MV-4-11 (cell line): ENCODE measurements at regions not wholly inside any gene's neighbourhood (a gene's known extent, or its start where the extent isn't known, plus 50 kb on each side); places are given as distances from the start of the nearest gene placed in this dataset.

Source experiments
- DNase-seq: peaks from one replicate; lab custom pipeline; 2025; lab: John Stamatoyannopoulos, UW

DNA sequence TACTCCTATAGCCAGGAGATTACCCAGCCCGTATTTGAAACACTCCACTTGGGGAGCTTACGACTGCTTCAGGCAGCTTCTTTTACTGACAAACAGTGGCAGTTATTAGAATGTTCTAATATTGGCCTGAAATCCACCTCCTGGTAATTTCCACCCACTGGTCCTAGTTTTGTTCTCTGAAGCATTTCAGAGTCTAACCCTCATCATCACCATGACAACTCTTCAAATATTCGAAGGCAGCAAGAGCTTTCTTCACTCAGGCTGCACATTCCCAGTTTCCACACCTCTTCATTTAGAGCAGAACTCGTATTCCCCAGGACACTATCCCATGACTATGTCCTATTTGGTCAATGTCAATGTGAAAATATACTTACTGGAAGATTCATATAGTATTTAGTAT, 325.6 kb downstream of the UBE3D start:
- no peak for DNase-seq

DNA sequence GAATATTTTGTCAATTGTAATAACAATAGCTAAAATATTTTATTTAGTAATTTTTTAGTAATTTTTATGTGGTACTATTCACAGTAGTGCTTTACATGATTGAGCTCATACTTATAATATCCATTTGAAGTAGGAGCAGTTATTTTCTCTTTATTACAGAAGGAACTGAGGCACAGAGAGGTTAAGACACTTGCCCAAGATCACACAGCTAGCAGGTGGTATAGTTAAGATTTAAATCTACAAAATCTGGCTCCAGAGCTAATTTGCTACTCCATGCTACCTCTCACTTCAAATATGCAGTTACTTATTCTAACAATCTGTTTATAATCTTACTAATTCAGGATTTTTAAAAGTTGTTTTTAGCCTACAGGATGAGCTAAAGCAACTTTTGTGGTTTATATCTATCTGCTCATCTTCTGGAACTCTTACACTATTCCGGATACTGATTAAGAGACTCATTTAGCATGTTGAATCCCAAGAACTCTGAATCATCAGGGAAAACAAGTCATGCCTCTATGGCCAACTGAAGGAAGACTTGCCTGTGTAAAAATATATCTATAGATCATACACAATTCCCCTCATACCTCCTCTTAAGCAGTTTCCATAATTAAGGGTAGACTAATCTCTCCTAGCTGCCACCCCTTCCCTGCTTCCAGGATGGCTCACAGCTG, 324.2 kb downstream of the UBE3D start:
- no peak for DNase-seq

DNA sequence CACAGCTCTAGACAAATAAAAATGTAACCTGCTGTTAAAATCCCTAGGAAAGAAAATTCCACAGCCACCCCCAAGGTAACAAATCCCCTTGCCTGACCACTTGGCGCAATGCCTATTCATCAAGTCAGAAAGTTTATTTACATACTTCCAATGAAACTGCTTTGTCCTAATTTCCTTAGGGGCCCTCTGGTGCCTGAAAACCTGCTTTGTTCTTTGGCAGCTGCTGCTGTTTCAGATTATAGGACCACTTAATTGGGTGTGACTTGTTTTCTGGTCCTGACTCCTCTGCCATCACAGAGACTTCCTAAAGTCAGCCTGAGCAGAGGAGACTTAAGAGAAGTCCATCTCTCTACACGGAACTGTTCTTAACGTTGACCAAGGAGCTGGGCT, 323.6 kb downstream of the UBE3D start:
- no peak for DNase-seq

DNA sequence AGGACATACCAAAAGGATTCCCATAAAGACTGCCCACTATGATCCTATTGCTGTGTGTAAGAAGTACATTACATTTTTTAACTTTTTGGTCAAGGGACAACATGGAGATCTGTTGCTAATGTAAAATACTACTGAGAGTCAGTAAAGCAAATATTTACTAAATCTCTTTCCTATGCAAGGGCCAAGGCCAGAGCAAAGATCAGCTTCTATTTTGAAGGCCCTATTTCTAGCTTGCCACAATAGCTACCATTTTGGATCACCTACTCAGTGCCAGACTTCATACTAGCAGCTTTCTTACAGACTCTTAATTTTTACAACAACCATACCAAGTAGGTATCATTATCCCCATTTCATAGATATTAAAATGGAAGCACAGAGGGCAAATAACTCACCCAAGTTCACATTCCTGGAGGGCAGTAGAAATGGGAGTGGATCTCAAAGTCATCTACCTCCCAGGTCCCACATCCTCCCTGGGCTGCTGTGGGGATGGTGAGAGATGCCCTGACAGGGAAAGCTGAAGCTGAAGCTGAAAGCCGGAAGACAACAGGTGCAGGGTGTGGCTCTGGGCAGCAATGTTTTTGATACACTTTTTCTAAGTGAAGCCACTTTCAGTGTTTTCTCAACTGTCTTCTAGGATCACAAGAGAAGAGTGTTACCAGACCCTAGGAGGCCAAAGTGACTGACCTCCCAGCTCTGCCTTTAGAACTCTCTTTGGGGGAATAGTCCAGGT, 321.2 kb downstream of the UBE3D start:
- no peak for DNase-seq

DNA sequence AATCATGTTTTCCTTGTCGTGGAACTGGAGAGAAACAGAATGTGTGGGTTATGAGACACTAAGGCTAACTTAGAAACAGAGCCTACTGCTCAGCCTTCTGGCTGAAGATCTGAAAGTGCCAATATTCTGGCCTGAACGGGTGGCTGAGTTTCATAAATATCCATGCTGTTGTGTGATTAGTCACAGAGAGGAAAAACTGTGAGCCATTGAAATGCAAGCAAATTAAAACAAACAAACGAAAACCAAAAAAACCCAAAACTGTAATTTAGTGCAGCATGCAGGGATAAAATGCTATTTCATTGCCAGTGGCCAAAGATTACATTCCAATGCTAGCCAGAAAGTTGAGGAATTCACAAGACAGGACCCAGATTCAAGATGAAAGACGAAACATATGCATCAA, 315.1 kb downstream of the UBE3D start:
- no peak for DNase-seq

- DNase-seq, result no peak
These were observed 313.9 kb downstream of the UBE3D start for GRCh38 chr6:82751718-82752117.

GRCh38 chr6:82761674-82762345, 303.8 kb downstream of the UBE3D start:
- DNase-seq, result no peak

GRCh38 chr6:82766476-82766875, 299.2 kb downstream of the UBE3D start:
- no peak for DNase-seq

- no peak for DNase-seq
These were observed 298.6 kb downstream of the UBE3D start for GRCh38 chr6:82767037-82767436.

DNA sequence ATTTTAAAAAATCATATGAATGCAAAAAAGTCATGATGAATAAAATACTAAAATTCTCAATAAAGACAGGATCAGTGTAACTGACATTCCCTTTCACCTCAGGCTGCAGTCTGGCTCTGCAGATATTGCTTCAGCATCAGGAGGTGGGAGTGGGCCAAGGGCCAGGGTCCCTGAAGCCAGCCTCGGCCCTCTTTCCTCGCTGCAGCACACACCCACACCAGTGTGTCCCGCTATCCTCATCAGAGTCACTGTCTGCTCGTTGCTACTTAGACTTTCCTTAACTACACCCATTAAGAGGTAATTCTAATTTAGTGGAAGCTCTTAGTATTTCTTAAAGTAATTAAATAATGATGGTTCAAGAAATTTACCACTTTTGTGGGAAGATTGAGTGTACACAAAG, 298.2 kb downstream of the UBE3D start:
- DNase-seq, result no peak

GRCh38 chr6:82772851-82773717, 292.6 kb downstream of the UBE3D start:
- DNase-seq, result no peak

DNA sequence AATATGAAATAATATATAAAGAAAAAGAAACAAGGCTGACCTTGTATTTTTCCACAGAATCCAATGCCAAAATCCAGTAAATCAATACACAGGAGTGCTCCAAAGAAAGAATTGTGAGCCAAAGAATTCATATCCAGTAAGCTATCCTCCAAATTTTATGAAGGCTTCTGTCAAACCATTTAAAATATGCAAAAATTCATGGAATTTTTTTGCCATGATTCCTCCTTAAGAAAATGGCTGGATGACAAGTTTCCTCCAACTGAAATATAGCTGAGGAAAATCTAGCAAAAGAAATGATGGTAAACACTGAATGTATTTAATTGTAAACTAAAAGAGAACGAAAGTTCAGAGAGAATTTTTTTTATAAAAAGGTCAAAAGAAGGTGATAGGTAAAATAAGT, 290.3 kb downstream of the UBE3D start:
- no peak for DNase-seq

DNA sequence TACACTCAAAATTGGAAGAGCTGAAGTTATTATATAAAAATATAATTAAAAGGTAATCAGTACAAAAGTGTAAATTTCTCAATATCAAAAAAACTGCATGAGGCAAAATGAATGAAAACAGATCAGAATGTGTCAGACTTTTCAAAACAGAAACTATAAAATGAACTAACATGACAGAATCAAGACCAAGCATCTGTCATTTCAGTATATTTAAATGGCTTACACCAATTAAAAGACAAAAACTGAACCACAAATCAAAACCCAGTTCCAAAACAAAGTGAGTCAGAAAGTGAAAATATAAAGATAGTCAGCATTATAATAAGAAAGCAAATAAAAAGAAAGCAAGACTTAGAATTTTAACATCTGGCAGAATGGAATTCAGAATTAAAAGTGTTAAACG, 289.7 kb downstream of the UBE3D start:
- DNase-seq, result no peak

DNA sequence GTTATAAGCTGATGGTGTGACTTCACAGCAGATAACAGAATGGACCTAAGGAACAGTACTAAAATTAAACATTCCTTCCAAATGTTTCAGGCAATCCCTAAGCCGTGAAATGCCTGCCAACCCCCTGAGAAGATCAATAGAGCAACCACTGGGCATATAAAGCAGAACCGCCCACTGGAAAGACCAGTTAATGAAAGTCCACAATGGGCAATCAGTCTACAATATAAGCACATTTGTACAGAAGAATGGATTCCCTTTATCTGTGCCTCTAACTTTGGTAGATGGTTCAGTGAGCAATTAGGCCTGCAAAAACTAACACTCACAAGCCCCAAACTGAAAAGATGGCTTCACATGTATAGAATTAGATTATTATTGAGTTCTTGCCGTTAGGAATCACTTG, 286.6 kb downstream of the UBE3D start:
- no peak for DNase-seq

GRCh38 chr6:82780334-82780733, 285.3 kb downstream of the UBE3D start:
- no peak for DNase-seq

DNA sequence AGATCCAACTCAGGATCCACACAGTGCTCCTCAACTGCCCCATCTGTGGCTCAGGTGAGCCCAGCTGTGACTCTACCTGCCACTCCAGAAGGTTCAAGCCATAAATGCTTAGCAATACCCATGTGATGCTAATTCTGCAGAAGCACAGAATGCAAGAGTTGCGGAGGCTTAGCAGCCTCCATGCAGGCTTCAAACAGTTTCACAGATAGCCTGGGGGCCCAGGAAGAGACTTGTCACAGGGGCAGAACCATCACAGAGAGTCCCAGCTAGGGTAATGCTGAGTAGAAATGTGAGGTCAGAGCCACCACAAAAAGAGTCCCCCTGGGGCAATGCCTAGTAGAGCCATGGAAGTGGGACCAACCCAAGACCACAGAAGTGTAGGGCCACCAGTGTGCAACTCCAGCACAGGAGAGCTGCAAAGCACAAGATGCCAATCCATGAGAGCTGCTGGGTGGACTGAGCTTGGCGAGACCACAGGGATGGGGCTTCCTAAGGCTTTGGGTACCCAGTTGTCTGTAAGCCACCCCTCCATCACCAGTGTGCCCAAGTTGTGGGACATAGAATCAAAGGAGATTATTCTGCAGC, 283.9 kb downstream of the UBE3D start:
- no peak for DNase-seq

- no peak for DNase-seq
These were observed 281.9 kb downstream of the UBE3D start for GRCh38 chr6:82783587-82784236.

DNA sequence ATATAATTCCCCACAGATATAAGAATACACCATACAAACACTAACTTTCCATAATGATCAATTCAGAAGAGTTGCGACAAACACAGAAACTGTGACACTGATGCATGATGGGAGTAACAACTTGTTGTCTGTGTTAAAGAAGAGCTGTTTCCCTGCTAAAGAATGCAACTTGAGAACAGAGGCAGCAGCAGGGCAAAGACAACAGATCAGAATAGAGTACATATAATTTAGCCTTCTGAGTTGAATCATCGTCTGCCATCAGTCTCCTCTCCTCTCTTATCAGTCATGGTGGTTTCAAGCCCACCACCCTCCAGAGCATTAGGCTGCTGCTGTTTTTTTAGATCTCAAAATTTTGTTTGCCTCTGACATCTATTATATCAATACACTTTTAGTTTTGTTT, 280.4 kb downstream of the UBE3D start:
- no peak for DNase-seq

- no peak for DNase-seq
These were observed 279.4 kb downstream of the UBE3D start for GRCh38 chr6:82786248-82786647.

GRCh38 chr6:82795940-82796339, 269.7 kb downstream of the UBE3D start:
- DNase-seq, result no peak

DNA sequence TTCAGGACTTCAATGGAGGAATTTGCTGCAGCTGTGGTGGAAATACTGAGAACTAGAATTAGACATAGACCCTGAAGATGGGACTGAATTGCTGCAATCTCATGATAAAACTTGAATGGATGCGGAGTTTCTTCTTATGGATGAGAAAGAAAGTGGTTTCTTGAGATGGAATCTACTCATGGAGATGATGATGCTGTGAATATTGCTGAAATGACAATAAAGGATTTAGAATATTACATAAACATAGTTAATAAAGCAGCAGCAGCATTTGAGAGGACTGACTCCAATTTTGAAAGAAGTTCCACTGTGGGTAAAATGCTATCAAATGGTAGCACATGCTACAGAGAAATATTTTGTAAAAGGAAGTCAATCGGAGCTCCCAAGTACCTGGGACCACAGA, 264.6 kb downstream of the UBE3D start:
- no peak for DNase-seq
